GM12891 (cell line): ENCODE measurements at regions not wholly inside any gene's neighbourhood (a gene's known extent, or its start where the extent isn't known, plus 50 kb on each side); places are given as distances from the start of the nearest gene placed in this dataset.
A peak's percentile ranks its signal among the peaks of the same experiment; 100 is the strongest.

Source experiments
- DNase-seq: peaks from one replicate; pipeline ENCODE4 v3.0.0; 2011; ENCODE audit warnings: low spot score; ENCODE audit not compliant: insufficient read length
- FAIRE-seq: peaks from 2 replicates; lab custom pipeline; 2011; peaks lifted over from hg19 to GRCh38; lab: Jason Lieb, UNC
- PAX5 ChIP-seq: IDR thresholded peaks from 2 replicates; pipeline ENCODE4 v1.6.1; 2011; ENCODE audit warnings: low read length, moderate library complexity, mild to moderate bottlenecking; ENCODE audit not compliant: insufficient read depth, severe bottlenecking
- POLR2A ChIP-seq: IDR thresholded peaks from 2 replicates; pipeline ENCODE4 v1.6.1; 2011; ENCODE audit warnings: low read depth, low read length, control low read depth
- POLR2AphosphoS5 ChIP-seq: IDR thresholded peaks from 2 replicates; pipeline ENCODE4 v1.6.1; 2011; ENCODE audit warnings: low read depth, low read length, control low read depth
- POU2F2 ChIP-seq: IDR thresholded peaks from 2 replicates; pipeline ENCODE4 v1.6.1; 2011; ENCODE audit warnings: low read depth, mild to moderate bottlenecking, control low read depth, low read length, moderate library complexity
- SPI1 ChIP-seq: IDR thresholded peaks from 2 replicates; pipeline ENCODE4 v1.6.1; 2011; ENCODE audit warnings: low read depth, low read length, control low read depth
- TAF1 ChIP-seq: IDR thresholded peaks from 2 replicates; pipeline ENCODE4 v1.6.1; 2011; ENCODE audit warnings: low read depth, low read length, control low read depth

- no peak for DNase-seq
- TF ChIP-seq POLR2A (no peak), POU2F2 (no peak), PAX5 (no peak), TAF1 (no peak), SPI1 (no peak), POLR2AphosphoS5 (no peak)
- no peak for FAIRE-seq
These were observed 320.7 kb upstream of the JARID2 start for GRCh38 chr6:14925025-14925698.

DNA sequence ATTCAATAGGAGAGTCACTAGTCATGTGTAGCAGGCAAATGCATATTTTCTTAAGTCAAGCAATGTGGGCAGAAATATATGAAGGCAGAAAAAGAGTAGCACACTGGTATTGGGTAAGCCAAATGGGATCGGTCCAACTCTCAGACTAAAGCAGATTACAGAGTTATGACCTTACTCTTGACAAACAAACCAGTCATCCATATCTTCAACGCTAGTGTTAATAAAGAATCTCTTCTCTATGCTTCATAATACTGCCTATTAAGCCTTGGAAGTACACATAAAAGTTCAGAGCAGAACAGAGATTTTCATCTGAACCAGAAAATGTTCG, 320.2 kb upstream of the JARID2 start:
- TF ChIP-seq POLR2AphosphoS5 (no peak), POU2F2 (no peak), PAX5 (no peak), TAF1 (no peak), POLR2A (no peak), SPI1 (no peak)
- FAIRE-seq (no peak), DNase-seq (no peak)

GRCh38 chr6:14927398-14927797, 318.5 kb upstream of the JARID2 start:
- DNase-seq: no peak
- TF ChIP-seq POLR2AphosphoS5 (no peak), TAF1 (no peak), PAX5 (no peak), POLR2A (no peak)
- FAIRE-seq: no peak

DNA sequence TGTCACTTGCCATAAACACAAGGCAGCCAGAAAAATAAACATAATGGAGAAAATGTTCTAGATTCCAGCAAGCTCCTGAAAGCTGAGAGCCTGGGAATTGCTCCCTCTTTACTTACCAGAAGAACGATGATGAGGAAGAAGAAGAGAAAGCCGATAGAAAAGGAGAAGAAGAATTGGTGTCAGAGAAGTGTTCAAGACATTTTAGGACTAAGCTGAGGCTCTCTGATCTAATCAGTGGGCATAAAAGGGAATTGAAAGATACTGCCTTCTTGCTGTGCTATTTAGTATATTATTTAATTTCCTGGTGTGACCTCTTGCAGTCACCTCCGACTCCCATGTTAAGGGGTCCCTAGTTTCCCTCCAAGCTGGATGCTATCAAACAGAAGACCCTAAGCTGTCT, 316.6 kb upstream of the JARID2 start:
- no peak for TF ChIP-seq SPI1
- TF ChIP-seq TAF1: no peak
- TF ChIP-seq POLR2AphosphoS5: no peak
- no peak for TF ChIP-seq POLR2A
- no peak for TF ChIP-seq POU2F2
- TF ChIP-seq PAX5: no peak
- DNase-seq: no peak
- no peak for FAIRE-seq

DNA sequence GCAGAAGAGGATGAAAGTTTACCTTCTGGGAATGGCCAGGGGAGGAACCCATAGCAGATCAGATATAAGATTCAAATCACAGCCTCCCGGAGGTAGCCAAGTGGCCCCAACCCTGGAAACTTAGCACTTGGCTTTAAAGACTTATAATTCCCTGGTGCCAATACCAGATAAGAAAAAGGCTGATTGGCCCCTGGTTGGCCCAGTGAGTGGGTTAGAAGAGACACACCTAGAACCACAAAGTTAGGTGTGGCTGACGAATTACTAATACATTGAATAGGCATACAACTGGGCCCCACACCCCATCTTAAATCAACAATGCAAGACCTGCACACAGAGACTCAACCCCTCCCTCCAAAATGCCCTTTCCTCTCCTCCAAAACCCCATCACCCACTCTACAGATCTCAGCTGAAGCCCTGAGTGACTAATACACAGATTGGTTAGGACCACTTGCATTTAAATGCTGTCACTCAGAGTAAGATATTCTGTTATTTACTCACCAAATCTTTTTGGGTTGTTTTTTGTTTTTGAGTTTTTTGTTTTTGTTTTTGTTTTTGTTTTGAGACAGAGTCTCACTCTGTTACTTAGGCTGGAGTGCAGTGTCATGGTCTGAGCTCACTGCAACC, 315.4 kb upstream of the JARID2 start:
- no peak for TF ChIP-seq POU2F2
- TF ChIP-seq POLR2A: no peak
- TF ChIP-seq SPI1: no peak
- TF ChIP-seq PAX5: no peak
- TF ChIP-seq POLR2AphosphoS5: no peak
- DNase-seq (no peak), FAIRE-seq (no peak)

- no peak for TF ChIP-seq POLR2A
- no peak for TF ChIP-seq PAX5
- no peak for TF ChIP-seq POLR2AphosphoS5
- no peak for TF ChIP-seq POU2F2
- TF ChIP-seq TAF1: no peak
- FAIRE-seq (no peak), DNase-seq (no peak)
These were observed 313.2 kb upstream of the JARID2 start for GRCh38 chr6:14932485-14933182.

GRCh38 chr6:14933183-14933544, 312.7 kb upstream of the JARID2 start:
- DNase-seq (no peak), FAIRE-seq (no peak)
- TF ChIP-seq POU2F2: no peak
- TF ChIP-seq POLR2A: no peak
- no peak for TF ChIP-seq SPI1
- no peak for TF ChIP-seq PAX5
- TF ChIP-seq TAF1: no peak

DNA sequence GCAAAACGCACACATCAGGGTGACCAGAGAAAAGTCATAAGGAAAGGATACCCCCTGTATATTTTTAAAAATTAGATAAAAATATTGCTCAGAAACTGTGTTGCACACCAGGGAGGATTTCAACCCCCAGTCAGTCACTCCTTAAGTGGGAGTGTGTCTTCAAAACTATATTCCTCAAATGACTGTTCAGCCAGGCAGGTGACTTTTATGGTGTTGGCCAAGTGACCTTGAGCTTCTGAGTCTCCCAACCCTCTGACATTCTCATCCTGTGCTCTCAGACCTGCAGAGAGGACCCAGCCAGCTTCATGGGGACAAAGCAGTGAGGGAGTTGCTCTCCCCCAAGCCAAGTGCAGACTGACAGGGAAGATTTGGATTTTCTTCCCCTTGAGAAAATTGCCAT, 311.9 kb upstream of the JARID2 start:
- FAIRE-seq: peak; percentile 5
- TF ChIP-seq POLR2A (no peak), PAX5 (no peak), SPI1 (no peak), TAF1 (no peak), POU2F2 (no peak), POLR2AphosphoS5 (no peak)
- no peak for DNase-seq

GRCh38 chr6:14934844-14935243, 311.0 kb upstream of the JARID2 start:
- FAIRE-seq: no peak
- no peak for TF ChIP-seq PAX5
- TF ChIP-seq SPI1: no peak
- no peak for TF ChIP-seq POU2F2
- TF ChIP-seq POLR2AphosphoS5: no peak
- TF ChIP-seq POLR2A: no peak
- TF ChIP-seq TAF1: no peak
- DNase-seq: no peak

DNA sequence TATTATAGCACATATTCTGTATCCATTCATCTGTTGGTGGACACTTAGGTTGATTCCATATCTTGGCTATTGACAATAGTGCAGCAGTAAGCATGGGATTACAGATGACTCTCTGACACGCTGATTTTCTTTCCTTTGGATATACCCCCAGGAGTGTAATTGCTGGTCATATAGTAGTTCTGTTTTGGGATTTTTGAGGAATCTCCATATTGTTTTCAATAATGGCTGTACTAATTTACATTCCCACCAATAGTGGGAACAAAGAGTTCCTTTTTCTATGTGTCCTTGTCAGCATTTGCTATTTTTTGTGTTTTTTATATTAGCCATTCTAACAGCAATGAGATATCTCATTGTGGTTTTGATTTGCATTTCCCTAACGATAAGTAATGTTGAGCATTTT, 309.0 kb upstream of the JARID2 start:
- TF ChIP-seq POLR2AphosphoS5 (no peak), TAF1 (no peak), POU2F2 (no peak), SPI1 (no peak), POLR2A (no peak), PAX5 (no peak)
- FAIRE-seq: no peak
- DNase-seq: no peak
